ENCODE measurements at regions not wholly inside any gene's neighbourhood (a gene's known extent, or its start where the extent isn't known, plus 50 kb on each side); places are given as distances from the start of the nearest gene placed in this dataset.

DNA sequence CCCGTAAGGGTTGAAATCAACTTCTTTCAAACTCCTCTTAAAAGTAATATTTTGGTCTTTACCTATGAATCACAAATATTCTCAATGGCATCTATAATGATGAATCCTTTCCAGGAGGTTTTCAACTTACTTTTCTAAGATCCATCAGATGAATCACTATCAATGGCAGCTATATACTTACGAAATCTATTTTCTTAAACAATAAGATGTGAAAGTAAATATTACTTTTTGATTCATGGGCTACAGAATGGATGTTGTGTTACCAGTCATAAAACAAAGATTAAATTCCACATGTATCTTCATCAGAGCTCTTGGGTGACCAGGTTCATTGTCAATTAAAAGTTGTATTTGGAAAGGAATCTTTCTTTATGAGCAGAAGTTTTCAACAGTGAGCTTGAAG, 1877.7 kb upstream of the ACO1 start:
- no peaks in the 10 kb centered on the region for H3K36me3 Mint-ChIP-seq (ENCODE audit: insufficient read depth, unreplicated experiment)
- no peaks in the 10 kb centered on the region for H3K4me1 Mint-ChIP-seq (ENCODE audit: low read depth, unreplicated experiment)
- no peaks in the 10 kb centered on the region for H3K9me3 Mint-ChIP-seq (ENCODE audit: unreplicated experiment)
- H3K4me3 Mint-ChIP-seq (ENCODE audit: unreplicated experiment): no peak overlapping the region
- no peak overlapping the region for H3K27ac Mint-ChIP-seq (ENCODE audit: unreplicated experiment)
- no peak for DNase-seq
- Histone ChIP-seq H3K4me3 (ENCODE audit: low read depth, low read length) (no peak overlapping the region), H3K36me3 (ENCODE audit: control insufficient read depth, insufficient read depth, low read length) (no peaks in the 10 kb centered on the region), H3K4me1 (no peaks in the 10 kb centered on the region), H3K27me3 (replicated peaks; ENCODE audit: control insufficient read depth, insufficient read depth, low read length) (no peaks in the 10 kb centered on the region), H3K9me3 (no peaks in the 10 kb centered on the region)
- no peaks in the 10 kb centered on the region for H3K27me3 Mint-ChIP-seq (ENCODE audit: insufficient read depth, unreplicated experiment)
- TF ChIP-seq, protein P1, sequence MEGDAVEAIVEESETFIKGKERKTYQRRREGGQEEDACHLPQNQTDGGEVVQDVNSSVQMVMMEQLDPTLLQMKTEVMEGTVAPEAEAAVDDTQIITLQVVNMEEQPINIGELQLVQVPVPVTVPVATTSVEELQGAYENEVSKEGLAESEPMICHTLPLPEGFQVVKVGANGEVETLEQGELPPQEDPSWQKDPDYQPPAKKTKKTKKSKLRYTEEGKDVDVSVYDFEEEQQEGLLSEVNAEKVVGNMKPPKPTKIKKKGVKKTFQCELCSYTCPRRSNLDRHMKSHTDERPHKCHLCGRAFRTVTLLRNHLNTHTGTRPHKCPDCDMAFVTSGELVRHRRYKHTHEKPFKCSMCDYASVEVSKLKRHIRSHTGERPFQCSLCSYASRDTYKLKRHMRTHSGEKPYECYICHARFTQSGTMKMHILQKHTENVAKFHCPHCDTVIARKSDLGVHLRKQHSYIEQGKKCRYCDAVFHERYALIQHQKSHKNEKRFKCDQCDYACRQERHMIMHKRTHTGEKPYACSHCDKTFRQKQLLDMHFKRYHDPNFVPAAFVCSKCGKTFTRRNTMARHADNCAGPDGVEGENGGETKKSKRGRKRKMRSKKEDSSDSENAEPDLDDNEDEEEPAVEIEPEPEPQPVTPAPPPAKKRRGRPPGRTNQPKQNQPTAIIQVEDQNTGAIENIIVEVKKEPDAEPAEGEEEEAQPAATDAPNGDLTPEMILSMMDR (IDR thresholded peaks at IDR 0.05; ENCODE audit: insufficient read depth in 1 of 2, low read depth in 1 of 2, low read length in 1 of 2, severe bottlenecking in 1 of 2, unreplicated experiment in 1 of 2): no peak
- intact Hi-C loops (cut with micrococcal nuclease; ENCODE audit: unreplicated experiment): no loop called here
- ChIA-PET CTCF (no interaction called here), POLR2A (no interaction called here)
- no TSS peak for BruUV-seq (replicated peaks)

DNA sequence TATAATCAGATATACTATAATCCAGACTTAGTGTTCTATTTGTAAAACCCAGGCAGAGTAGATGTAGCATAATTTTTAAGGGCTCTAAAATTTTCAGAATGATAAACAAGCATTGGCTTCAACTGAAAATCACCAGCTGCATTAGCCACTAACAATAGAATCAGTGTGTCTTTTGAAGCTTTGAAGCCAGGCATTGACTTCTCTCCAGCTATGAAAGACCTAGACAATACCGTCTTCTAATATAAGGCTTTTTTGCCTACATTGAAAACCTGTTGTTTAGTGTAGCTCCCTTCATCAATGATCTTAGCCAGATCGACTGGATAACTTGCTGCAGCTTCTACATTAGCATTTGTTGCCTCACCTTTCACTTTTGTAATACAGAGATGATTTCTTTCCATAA, 1877.3 kb upstream of the ACO1 start:
- H3K36me3 Mint-ChIP-seq (ENCODE audit: insufficient read depth, unreplicated experiment): no peaks in the 10 kb centered on the region
- no peaks in the 10 kb centered on the region for H3K4me1 Mint-ChIP-seq (ENCODE audit: low read depth, unreplicated experiment)
- TF ChIP-seq, protein P1 (IDR thresholded peaks at IDR 0.05; ENCODE audit: insufficient read depth in 1 of 2, low read depth in 1 of 2, low read length in 1 of 2, severe bottlenecking in 1 of 2, unreplicated experiment in 1 of 2): no peak
- CTCF ChIA-PET: no interaction called here
- H3K27me3 Mint-ChIP-seq (ENCODE audit: insufficient read depth, unreplicated experiment): no peaks in the 10 kb centered on the region
- BruUV-seq (replicated peaks): no TSS peak
- Histone ChIP-seq H3K36me3 (ENCODE audit: control insufficient read depth, insufficient read depth, low read length) (no peaks in the 10 kb centered on the region), H3K9me3 (no peaks in the 10 kb centered on the region), H3K4me1 (no peaks in the 10 kb centered on the region), H3K27me3 (replicated peaks; ENCODE audit: control insufficient read depth, insufficient read depth, low read length) (no peaks in the 10 kb centered on the region), H3K4me3 (ENCODE audit: low read depth, low read length) (no peak overlapping the region)
- H3K27ac Mint-ChIP-seq (ENCODE audit: unreplicated experiment): no peak overlapping the region
- intact Hi-C loops (cut with micrococcal nuclease; ENCODE audit: unreplicated experiment): no loop called here
- H3K9me3 Mint-ChIP-seq (ENCODE audit: unreplicated experiment): no peaks in the 10 kb centered on the region
- no peak for DNase-seq
- H3K4me3 Mint-ChIP-seq (ENCODE audit: unreplicated experiment): no peak overlapping the region
- POLR2A ChIA-PET: no interaction called here

DNA sequence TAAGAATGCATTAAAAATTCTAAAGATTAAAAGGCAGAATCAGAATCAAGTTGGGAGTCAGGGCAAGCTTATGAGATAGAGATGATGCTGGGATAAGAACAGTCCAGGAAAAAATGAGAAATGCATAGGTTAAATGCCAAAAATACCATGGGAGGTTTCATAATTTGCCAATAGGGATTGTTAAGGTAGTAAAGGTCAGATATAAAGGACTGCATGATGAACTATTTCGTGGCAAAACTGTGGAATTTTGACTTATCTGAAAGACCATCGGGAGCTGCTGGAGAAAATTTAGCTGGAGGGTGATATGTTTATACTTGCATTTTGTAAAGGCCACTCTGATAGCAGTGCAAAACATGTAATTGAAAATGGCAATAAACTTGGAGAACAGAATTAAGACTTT, 1872.8 kb upstream of the ACO1 start:
- CTCF ChIA-PET: no interaction called here
- Histone ChIP-seq H3K4me1 (no peaks in the 10 kb centered on the region), H3K9me3 (no peaks in the 10 kb centered on the region), H3K36me3 (ENCODE audit: control insufficient read depth, insufficient read depth, low read length) (no peaks in the 10 kb centered on the region), H3K4me3 (ENCODE audit: low read depth, low read length) (no peak overlapping the region), H3K27me3 (replicated peaks; ENCODE audit: control insufficient read depth, insufficient read depth, low read length) (no peaks in the 10 kb centered on the region)
- TF ChIP-seq, protein P1 (IDR thresholded peaks at IDR 0.05; ENCODE audit: insufficient read depth in 1 of 2, low read depth in 1 of 2, low read length in 1 of 2, severe bottlenecking in 1 of 2, unreplicated experiment in 1 of 2): no peak
- Mint-ChIP-seq H3K9me3 (ENCODE audit: unreplicated experiment) (no peaks in the 10 kb centered on the region), H3K27ac (ENCODE audit: unreplicated experiment) (no peak overlapping the region), H3K27me3 (ENCODE audit: insufficient read depth, unreplicated experiment) (no peaks in the 10 kb centered on the region), H3K36me3 (ENCODE audit: insufficient read depth, unreplicated experiment) (no peaks in the 10 kb centered on the region), H3K4me3 (ENCODE audit: unreplicated experiment) (no peak overlapping the region), H3K4me1 (ENCODE audit: low read depth, unreplicated experiment) (no peaks in the 10 kb centered on the region)
- POLR2A ChIA-PET: no interaction called here
- no TSS peak for BruUV-seq (replicated peaks)
- intact Hi-C loops (cut with micrococcal nuclease; ENCODE audit: unreplicated experiment): no loop called here
- DNase-seq: no peak
